ENCODE measurements at regions not wholly inside any gene's neighbourhood (a gene's known extent, or its start where the extent isn't known, plus 50 kb on each side); places are given as distances from the start of the nearest gene placed in this dataset.

GRCh38 chr11:42967653-42968052 lies 344.1 kb upstream of the API5 start:
- no peak for FAIRE-seq
- no peaks in the 10 kb centered on the region for H4K20me1 ChIP-seq (ENCODE audit: insufficient read depth, low read length)
- H3K79me2 ChIP-seq (ENCODE audit: insufficient read depth, low read length), result no peaks in the 10 kb centered on the region
- no peak for TF ChIP-seq MXD4 (CRISPR knock-in tag; IDR thresholded peaks at IDR 0.05)
- no peak for DNase-seq (ENCODE audit: low spot score)
- H3K4me1 ChIP-seq (ENCODE audit: insufficient read depth, low read length), result no peaks in the 10 kb centered on the region
- WGBS (ENCODE audit: low lambda C conversion rate), result 65% methylated on average over 1 of the region's 2 CpGs
- CTCF ChIA-PET (ENCODE audit: low intra/inter-chr PET ratio, low total read pairs), result no interaction called here
- no peak overlapping the region for H3K9ac ChIP-seq (ENCODE audit: insufficient read depth, low read depth, low read length)
- no peak overlapping the region for H2AFZ ChIP-seq (ENCODE audit: low read length)
- BruUV-seq (replicated peaks), result no TSS peak
- H3K36me3 ChIP-seq (replicated peaks in 1 of 2; ENCODE audit: control insufficient read depth in 1 of 2, insufficient read depth in 2 of 2, low read length in 2 of 2), result no peaks in the 10 kb centered on the region
- no peak for ATAC-seq
- no peaks in the 10 kb centered on the region for H3K9me3 ChIP-seq (ENCODE audit: low read length)
- in situ Hi-C loops (cut with HindIII; ENCODE audit: extremely low pct_ligation_motif_present, low pct_unique_long_range_greater_than_20kb) (no loop called here), intact Hi-C loops (cut with micrococcal nuclease; ENCODE audit: unreplicated experiment) (no loop called here)
- H3K27ac ChIP-seq (ENCODE audit: extremely low read length, insufficient read depth, low read length), result no peak overlapping the region
- POLR2A ChIA-PET, result no interaction called here
- no peak overlapping the region for H3K4me3 ChIP-seq (replicated peaks in 1 of 3; ENCODE audit: insufficient read depth in 1 of 3, low read depth in 2 of 3, low read length in 3 of 3)
- H3K27me3 ChIP-seq (ENCODE audit: control insufficient read depth in 1 of 2, insufficient read depth in 2 of 2, low read length in 2 of 2), result no peaks in the 10 kb centered on the region
- no peak overlapping the region for H3K4me2 ChIP-seq (ENCODE audit: low read depth, low read length)

DNA sequence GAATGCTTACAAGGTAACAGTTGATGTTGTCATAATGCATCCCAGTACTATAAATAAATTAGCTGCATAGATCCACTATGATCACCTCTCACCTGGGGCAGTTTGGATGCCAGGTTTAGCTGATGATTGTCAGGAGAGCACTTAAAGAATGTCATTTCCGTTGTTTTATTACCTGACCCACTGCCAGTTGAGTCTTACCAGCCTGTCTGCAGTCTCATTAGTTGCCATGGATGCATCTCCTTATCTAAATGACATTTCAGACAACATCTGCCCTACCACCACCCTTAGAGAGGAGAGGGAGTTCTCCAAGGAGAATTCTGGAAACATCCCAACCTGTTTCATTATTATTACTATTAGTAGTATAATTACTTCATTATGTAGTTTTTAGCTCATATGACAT lies 339.1 kb upstream of the API5 start:
- FAIRE-seq (no peak), ATAC-seq (no peak), DNase-seq (ENCODE audit: low spot score) (no peak)
- Histone ChIP-seq H4K20me1 (ENCODE audit: insufficient read depth, low read length) (no peaks in the 10 kb centered on the region), H3K9ac (ENCODE audit: insufficient read depth, low read depth, low read length) (no peak overlapping the region), H3K4me3 (replicated peaks in 1 of 3; ENCODE audit: insufficient read depth in 1 of 3, low read depth in 2 of 3, low read length in 3 of 3) (no peak overlapping the region), H2AFZ (ENCODE audit: low read length) (no peak overlapping the region), H3K27me3 (ENCODE audit: control insufficient read depth in 1 of 2, insufficient read depth in 2 of 2, low read length in 2 of 2) (no peaks in the 10 kb centered on the region), H3K4me1 (ENCODE audit: insufficient read depth, low read length) (no peaks in the 10 kb centered on the region), H3K36me3 (replicated peaks in 1 of 2; ENCODE audit: control insufficient read depth in 1 of 2, insufficient read depth in 2 of 2, low read length in 2 of 2) (no peaks in the 10 kb centered on the region), H3K79me2 (ENCODE audit: insufficient read depth, low read length) (no peaks in the 10 kb centered on the region), H3K4me2 (ENCODE audit: low read depth, low read length) (no peak overlapping the region), H3K27ac (ENCODE audit: extremely low read length, insufficient read depth, low read length) (no peak overlapping the region), H3K9me3 (ENCODE audit: low read length) (no peaks in the 10 kb centered on the region)
- intact Hi-C loops (cut with micrococcal nuclease; ENCODE audit: unreplicated experiment) (no loop called here), in situ Hi-C loops (cut with HindIII; ENCODE audit: extremely low pct_ligation_motif_present, low pct_unique_long_range_greater_than_20kb) (no loop called here)
- ChIA-PET POLR2A (no interaction called here), CTCF (ENCODE audit: low intra/inter-chr PET ratio, low total read pairs) (no interaction called here)
- WGBS (ENCODE audit: low lambda C conversion rate), result 0% methylated on average over 1 of the region's 1 CpG
- BruUV-seq (replicated peaks), result no TSS peak
- no peak for TF ChIP-seq ZNF143 (CRISPR knock-in tag; IDR thresholded peaks at IDR 0.05)
- TF ChIP-seq NCOA2 (CRISPR knock-in tag; IDR thresholded peaks at IDR 0.05), result no peak
- no peak for TF ChIP-seq ONECUT2 (CRISPR knock-in tag; IDR thresholded peaks at IDR 0.05)
- TF ChIP-seq HNRNPUL1 (IDR thresholded peaks at IDR 0.05; ENCODE audit: low read depth, low read length), result no peak
- TF ChIP-seq, protein P1, sequence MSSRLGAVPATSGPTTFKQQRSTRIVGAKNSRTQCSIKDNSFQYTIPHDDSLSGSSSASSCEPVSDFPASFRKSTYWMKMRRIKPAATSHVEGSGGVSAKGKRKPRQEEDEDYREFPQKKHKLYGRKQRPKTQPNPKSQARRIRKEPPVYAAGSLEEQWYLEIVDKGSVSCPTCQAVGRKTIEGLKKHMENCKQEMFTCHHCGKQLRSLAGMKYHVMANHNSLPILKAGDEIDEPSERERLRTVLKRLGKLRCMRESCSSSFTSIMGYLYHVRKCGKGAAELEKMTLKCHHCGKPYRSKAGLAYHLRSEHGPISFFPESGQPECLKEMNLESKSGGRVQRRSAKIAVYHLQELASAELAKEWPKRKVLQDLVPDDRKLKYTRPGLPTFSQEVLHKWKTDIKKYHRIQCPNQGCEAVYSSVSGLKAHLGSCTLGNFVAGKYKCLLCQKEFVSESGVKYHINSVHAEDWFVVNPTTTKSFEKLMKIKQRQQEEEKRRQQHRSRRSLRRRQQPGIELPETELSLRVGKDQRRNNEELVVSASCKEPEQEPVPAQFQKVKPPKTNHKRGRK (CRISPR knock-in tag; IDR thresholded peaks at IDR 0.05), result no peak
- TF ChIP-seq, protein P2, sequence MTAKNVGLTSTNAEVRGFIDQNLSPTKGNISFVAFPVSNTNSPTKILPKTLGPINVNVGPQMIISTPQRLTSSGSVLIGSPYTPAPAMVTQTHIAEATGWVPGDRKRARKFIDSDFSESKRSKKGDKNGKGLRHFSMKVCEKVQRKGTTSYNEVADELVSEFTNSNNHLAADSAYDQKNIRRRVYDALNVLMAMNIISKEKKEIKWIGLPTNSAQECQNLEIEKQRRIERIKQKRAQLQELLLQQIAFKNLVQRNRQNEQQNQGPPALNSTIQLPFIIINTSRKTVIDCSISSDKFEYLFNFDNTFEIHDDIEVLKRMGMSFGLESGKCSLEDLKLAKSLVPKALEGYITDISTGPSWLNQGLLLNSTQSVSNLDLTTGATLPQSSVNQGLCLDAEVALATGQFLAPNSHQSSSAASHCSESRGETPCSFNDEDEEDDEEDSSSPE (CRISPR knock-in tag; IDR thresholded peaks at IDR 0.05), result no peak
- no peak for TF ChIP-seq ZFP90 (CRISPR knock-in tag; IDR thresholded peaks at IDR 0.05; ENCODE audit: borderline replicate concordance)
- no peak for TF ChIP-seq NRL (CRISPR knock-in tag; IDR thresholded peaks at IDR 0.05; ENCODE audit: borderline replicate concordance)
- TF ChIP-seq, protein P3, sequence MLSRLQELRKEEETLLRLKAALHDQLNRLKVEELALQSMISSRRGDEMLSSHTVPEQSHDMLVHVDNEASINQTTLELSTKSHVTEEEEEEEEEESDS (CRISPR knock-in tag; IDR thresholded peaks at IDR 0.05; ENCODE audit: borderline replicate concordance), result no peak
